OCI-LY3 (cell line): ENCODE measurements at regions not wholly inside any gene's neighbourhood (a gene's known extent, or its start where the extent isn't known, plus 50 kb on each side); places are given as distances from the start of the nearest gene placed in this dataset.
"Not testable (repeated sequence)": the region's sequence is repeated elsewhere in the genome, so short reads cannot be mapped to it uniquely, and the experiment has no call there.

Experiments used
- H2AFZ ChIP-seq: fragments of 200-600, 300-600 bp; shearing (Covaris generic); 2 replicates; pipeline ENCODE4 v1.6.0; 2014; ENCODE audit warnings: antibody characterized with exemption, low read depth, low read length
- H3K27ac ChIP-seq: fragments of 200-600, 300-600 bp; sonication (generic); 2 replicates; pipeline ENCODE4 v1.5.1; 2014; ENCODE audit warnings: mild to moderate bottlenecking, low read length, moderate library complexity, mixed read lengths
- H3K27me3 ChIP-seq: fragments of 200-600, 300-600 bp; sonication (generic); 2 replicates; pipeline ENCODE4 v1.6.1; 2014; ENCODE audit warnings: low read depth, low read length, mixed read lengths
- H3K36me3 ChIP-seq: fragments of 200-600, 300-600 bp; sonication (generic); replicated peaks from 2 replicates; pipeline ENCODE3; 2014; ENCODE audit warnings: low read depth, low read length, mixed read lengths
- H3K4me1 ChIP-seq: fragments of 300-600, 200-600 bp; sonication (generic); 2 replicates; pipeline ENCODE4 v1.6.1; 2014; ENCODE audit warnings: low read length, mixed read lengths
- H3K4me2 ChIP-seq: fragments of 200-600, 300-600 bp; sonication (generic); 2 replicates; pipeline ENCODE4 v1.6.1; 2014; ENCODE audit warnings: low read length, mixed read lengths
- H3K4me3 ChIP-seq: fragments of 300-600, 200-600 bp; sonication (generic); 2 replicates; pipeline ENCODE4 v1.5.1; 2014; ENCODE audit warnings: antibody characterized with exemption, mild to moderate bottlenecking, low read length, moderate library complexity
- H3K79me2 ChIP-seq: fragments of 300-600, 200-600 bp; shearing (Covaris generic); 2 replicates; pipeline ENCODE4 v1.6.1; 2014; ENCODE audit warnings: mild to moderate bottlenecking, low read length, mixed read lengths
- H3K9ac ChIP-seq: fragments of 300-600, 200-600 bp; shearing (Covaris generic); 2 replicates; pipeline ENCODE4 v1.6.0; 2014; ENCODE audit warnings: mild to moderate bottlenecking, low read length, moderate library complexity
- H3K9me3 ChIP-seq: fragments of 200-600, 300-600 bp; shearing (Covaris generic); 2 replicates; pipeline ENCODE4 v1.6.1; 2014; ENCODE audit warnings: low read length, mixed read lengths; ENCODE audit not compliant: insufficient read depth
- H4K20me1 ChIP-seq: fragments of 200-600, 300-600 bp; sonication (generic); 2 replicates; pipeline ENCODE4 v1.6.1; 2016; ENCODE audit warnings: low read length, mixed read lengths; ENCODE audit not compliant: insufficient read depth
- CTCF ChIP-seq: fragments of 200-600, 300-600 bp; sonication (generic); IDR thresholded peaks from 2 replicates; pipeline ENCODE4 v1.5.1; 2014; ENCODE audit warnings: antibody characterized with exemption, low read length, low read depth
- EZH2phosphoT487 ChIP-seq: fragments of 200-600 bp; shearing (Covaris generic); IDR thresholded peaks from 2 replicates; pipeline ENCODE4 v1.6.1; 2018; ENCODE audit warnings: antibody characterized with exemption, mixed run types, low read depth

DNA sequence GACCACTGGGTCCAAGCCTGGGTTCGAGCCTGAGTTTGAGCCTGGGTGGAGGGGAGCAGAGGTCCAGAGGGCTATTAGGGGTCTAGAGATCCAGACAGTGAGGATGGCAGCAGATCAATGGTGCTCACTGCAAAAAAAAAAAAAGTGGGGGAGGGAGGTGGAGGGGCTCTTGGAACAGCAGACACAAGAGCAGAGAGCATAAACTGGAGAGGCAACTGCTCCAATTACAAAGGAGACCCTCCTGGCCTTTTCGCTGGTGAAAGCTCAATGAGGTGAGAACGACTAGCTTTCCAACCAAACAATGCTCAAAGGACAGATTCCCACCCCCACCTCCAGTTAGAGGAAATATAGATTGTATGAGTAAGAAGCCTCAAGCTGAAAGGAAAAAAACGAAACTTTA is 124.2 kb upstream of the TSPAN8 start:
- peaks cover 10% of the 10 kb centered on the region for H3K4me1 ChIP-seq
- no peak overlapping the region for H3K4me3 ChIP-seq
- no peaks in the 10 kb centered on the region for H3K27me3 ChIP-seq
- no peaks in the 10 kb centered on the region for H3K79me2 ChIP-seq
- H3K27ac ChIP-seq, result no peak overlapping the region
- H3K9me3 ChIP-seq, result no peaks in the 10 kb centered on the region
- no peak for TF ChIP-seq EZH2phosphoT487
- no peak for TF ChIP-seq CTCF
- H4K20me1 ChIP-seq, result no peaks in the 10 kb centered on the region
- H3K4me2 ChIP-seq, result no peak overlapping the region
- H3K36me3 ChIP-seq, result no peaks in the 10 kb centered on the region
- H3K9ac ChIP-seq, result no peak overlapping the region
- H2AFZ ChIP-seq, result no peak overlapping the region

GRCh38 chr12:71281425-71281824 is 123.6 kb upstream of the TSPAN8 start:
- Histone ChIP-seq H3K4me1 (peaks cover 10% of the 10 kb centered on the region), H3K9ac (no peak overlapping the region), H3K79me2 (no peaks in the 10 kb centered on the region), H3K9me3 (no peaks in the 10 kb centered on the region), H3K36me3 (no peaks in the 10 kb centered on the region), H3K27ac (no peak overlapping the region), H3K27me3 (no peaks in the 10 kb centered on the region), H4K20me1 (no peaks in the 10 kb centered on the region), H3K4me2 (peak overlapping the region; percentile 19; the same call in 1 of the 2 replicates), H3K4me3 (no peak overlapping the region), H2AFZ (no peak overlapping the region)
- no peak for TF ChIP-seq EZH2phosphoT487
- TF ChIP-seq CTCF, result no peak

DNA sequence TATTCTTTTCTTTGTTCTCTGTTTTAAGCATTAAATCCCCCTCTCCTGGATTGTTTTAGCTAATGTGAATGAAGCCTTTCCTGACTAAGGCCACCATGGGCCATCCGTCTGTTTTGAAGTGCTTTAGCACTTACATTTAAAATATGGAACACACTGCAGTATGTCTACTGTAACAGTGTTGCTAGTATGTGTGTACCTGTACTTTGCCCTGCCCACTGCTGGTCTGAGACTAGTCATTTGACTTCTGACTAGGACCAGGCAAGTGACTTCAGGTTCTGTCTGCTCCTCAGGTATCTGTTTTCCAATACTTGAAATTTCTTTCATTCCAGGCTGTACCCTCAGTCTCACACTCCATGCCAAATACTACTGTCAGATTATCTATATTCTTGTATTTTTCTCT is 120.1 kb upstream of the TSPAN8 start:
- H3K4me1 ChIP-seq, result peaks cover 10% of the 10 kb centered on the region
- no peaks in the 10 kb centered on the region for H4K20me1 ChIP-seq
- TF ChIP-seq CTCF (no peak), EZH2phosphoT487 (no peak)
- H3K9ac ChIP-seq, result no peak overlapping the region
- no peaks in the 10 kb centered on the region for H3K79me2 ChIP-seq
- no peaks in the 10 kb centered on the region for H3K36me3 ChIP-seq
- no peak overlapping the region for H3K4me2 ChIP-seq
- no peaks in the 10 kb centered on the region for H3K9me3 ChIP-seq
- no peak overlapping the region for H3K27ac ChIP-seq
- H2AFZ ChIP-seq, result no peak overlapping the region
- no peaks in the 10 kb centered on the region for H3K27me3 ChIP-seq
- no peak overlapping the region for H3K4me3 ChIP-seq

- Histone ChIP-seq H3K4me2 (no peak overlapping the region), H3K9me3 (no peaks in the 10 kb centered on the region), H2AFZ (no peak overlapping the region), H3K27ac (no peak overlapping the region), H3K79me2 (no peaks in the 10 kb centered on the region), H3K4me3 (no peak overlapping the region), H4K20me1 (no peaks in the 10 kb centered on the region), H3K4me1 (peaks cover 8% of the 10 kb centered on the region), H3K27me3 (no peaks in the 10 kb centered on the region), H3K36me3 (no peaks in the 10 kb centered on the region), H3K9ac (no peak overlapping the region)
- TF ChIP-seq EZH2phosphoT487 (no peak), CTCF (no peak)
Measured at GRCh38 chr12:71276541-71276940, 118.7 kb upstream of the TSPAN8 start.

DNA sequence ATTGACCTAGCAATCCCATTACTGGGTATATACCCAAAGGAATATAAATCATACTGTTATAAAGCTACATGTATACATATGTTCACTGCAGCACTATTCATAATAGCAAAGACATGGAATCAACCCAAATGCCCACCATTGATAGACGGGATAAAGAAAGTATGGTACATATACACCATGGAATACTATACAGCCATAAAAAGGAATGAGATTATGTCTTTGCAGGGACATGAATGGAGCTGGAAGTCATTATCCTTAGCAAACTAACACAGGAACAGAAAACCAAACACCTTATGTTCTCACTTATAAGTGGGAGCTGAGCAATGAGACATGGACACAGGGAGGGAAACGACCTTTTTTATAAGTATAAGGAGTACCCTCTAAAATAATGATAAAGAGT is 113.0 kb upstream of the TSPAN8 start:
- H3K9ac ChIP-seq, H4K20me1 ChIP-seq, H3K27me3 ChIP-seq, H3K79me2 ChIP-seq, H3K9me3 ChIP-seq, H3K4me1 ChIP-seq, H3K4me3 ChIP-seq, H3K4me2 ChIP-seq, H3K27ac ChIP-seq, H2AFZ ChIP-seq, H3K36me3 ChIP-seq: not testable (repeated sequence)
